ENCODE measurements at regions not wholly inside any gene's neighbourhood (a gene's known extent, or its start where the extent isn't known, plus 50 kb on each side); places are given as distances from the start of the nearest gene placed in this dataset.

DNA sequence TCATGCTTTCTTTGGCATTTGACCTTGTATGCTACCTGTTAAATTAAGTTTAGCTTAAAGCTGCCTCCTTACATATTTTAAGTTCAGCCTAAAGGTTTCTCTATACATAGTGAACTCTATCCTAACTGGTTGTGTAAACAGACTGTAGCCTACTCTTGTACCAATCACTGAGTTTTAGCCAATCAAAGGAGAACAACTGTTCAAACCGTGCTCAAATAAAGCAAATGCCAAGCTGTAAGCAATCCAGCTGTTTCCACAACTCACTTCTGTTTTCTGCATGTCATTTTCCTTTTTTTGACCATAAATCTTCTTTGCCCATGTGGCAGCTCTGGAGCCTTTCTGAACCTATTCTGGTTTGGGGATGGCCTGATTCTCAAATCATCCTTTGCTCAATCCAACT is 1603.8 kb upstream of the ACVR2A start:
- TF ChIP-seq, protein P1, sequence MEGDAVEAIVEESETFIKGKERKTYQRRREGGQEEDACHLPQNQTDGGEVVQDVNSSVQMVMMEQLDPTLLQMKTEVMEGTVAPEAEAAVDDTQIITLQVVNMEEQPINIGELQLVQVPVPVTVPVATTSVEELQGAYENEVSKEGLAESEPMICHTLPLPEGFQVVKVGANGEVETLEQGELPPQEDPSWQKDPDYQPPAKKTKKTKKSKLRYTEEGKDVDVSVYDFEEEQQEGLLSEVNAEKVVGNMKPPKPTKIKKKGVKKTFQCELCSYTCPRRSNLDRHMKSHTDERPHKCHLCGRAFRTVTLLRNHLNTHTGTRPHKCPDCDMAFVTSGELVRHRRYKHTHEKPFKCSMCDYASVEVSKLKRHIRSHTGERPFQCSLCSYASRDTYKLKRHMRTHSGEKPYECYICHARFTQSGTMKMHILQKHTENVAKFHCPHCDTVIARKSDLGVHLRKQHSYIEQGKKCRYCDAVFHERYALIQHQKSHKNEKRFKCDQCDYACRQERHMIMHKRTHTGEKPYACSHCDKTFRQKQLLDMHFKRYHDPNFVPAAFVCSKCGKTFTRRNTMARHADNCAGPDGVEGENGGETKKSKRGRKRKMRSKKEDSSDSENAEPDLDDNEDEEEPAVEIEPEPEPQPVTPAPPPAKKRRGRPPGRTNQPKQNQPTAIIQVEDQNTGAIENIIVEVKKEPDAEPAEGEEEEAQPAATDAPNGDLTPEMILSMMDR (conservative IDR thresholded peaks at IDR 0.05; ENCODE audit: low read depth in 2 of 2), result no peak
- TF ChIP-seq ZNF462 (CRISPR knock-in tag; IDR thresholded peaks at IDR 0.05) (no peak), POLR2AphosphoS5 (IDR thresholded peaks at IDR 0.05; ENCODE audit: low read depth) (no peak), EZH2 (IDR thresholded peaks at IDR 0.05; ENCODE audit: low read depth, unreplicated experiment) (no peak)
- TF ChIP-seq, protein P2, sequence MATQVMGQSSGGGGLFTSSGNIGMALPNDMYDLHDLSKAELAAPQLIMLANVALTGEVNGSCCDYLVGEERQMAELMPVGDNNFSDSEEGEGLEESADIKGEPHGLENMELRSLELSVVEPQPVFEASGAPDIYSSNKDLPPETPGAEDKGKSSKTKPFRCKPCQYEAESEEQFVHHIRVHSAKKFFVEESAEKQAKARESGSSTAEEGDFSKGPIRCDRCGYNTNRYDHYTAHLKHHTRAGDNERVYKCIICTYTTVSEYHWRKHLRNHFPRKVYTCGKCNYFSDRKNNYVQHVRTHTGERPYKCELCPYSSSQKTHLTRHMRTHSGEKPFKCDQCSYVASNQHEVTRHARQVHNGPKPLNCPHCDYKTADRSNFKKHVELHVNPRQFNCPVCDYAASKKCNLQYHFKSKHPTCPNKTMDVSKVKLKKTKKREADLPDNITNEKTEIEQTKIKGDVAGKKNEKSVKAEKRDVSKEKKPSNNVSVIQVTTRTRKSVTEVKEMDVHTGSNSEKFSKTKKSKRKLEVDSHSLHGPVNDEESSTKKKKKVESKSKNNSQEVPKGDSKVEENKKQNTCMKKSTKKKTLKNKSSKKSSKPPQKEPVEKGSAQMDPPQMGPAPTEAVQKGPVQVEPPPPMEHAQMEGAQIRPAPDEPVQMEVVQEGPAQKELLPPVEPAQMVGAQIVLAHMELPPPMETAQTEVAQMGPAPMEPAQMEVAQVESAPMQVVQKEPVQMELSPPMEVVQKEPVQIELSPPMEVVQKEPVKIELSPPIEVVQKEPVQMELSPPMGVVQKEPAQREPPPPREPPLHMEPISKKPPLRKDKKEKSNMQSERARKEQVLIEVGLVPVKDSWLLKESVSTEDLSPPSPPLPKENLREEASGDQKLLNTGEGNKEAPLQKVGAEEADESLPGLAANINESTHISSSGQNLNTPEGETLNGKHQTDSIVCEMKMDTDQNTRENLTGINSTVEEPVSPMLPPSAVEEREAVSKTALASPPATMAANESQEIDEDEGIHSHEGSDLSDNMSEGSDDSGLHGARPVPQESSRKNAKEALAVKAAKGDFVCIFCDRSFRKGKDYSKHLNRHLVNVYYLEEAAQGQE (IDR thresholded peaks at IDR 0.05; ENCODE audit: unreplicated experiment), result no peak

Data from GM23338 (cell line).